Caco-2 (cell line): ENCODE measurements at regions not wholly inside any gene's neighbourhood (a gene's known extent, or its start where the extent isn't known, plus 50 kb on each side); places are given as distances from the start of the nearest gene placed in this dataset.

Experiments
- BruUV-seq: library from RNA; stranded (reverse); fragments of 400-500 nt; replicated peaks from 2 replicates; lab custom pipeline; 2021; lab: Mats Ljungman, UMichigan
- CTCF ChIA-PET: fragments of 300-600 bp; sonication (Branson Sonifier 250); formaldehyde crosslinking; loops from one replicate; lab custom pipeline; 2022; ENCODE audit warnings: antibody characterized with exemption; lab: Charles Lee
- POLR2A ChIA-PET: fragments of 300-600 bp; sonication (Branson Sonifier 250); formaldehyde crosslinking; loops from one replicate; lab custom pipeline; 2022; ENCODE audit warnings: antibody characterized with exemption; lab: Charles Lee
- DNase-seq, 2 experiments: peaks; one replicate each; pipeline versions ENCODE4 v3.0.0 to v3.0.0-alpha.2; 2020 to 2022
- H3K27me3 ChIP-seq: replicated peaks from 2 replicates; pipeline ENCODE4 v1.6.0; 2011; ENCODE audit warnings: low read length; ENCODE audit not compliant: control insufficient read depth, insufficient read depth
- H3K36me3 ChIP-seq: 2 replicates; pipeline ENCODE4 v1.5.1; 2011; ENCODE audit warnings: low read length; ENCODE audit not compliant: control insufficient read depth, insufficient read depth
- H3K4me1 ChIP-seq: fragments of 250-450 bp; sonication (Bioruptor Pico); 2 replicates; pipeline ENCODE4 v1.5.1; 2020; ENCODE audit warnings: mild to moderate bottlenecking
- H3K4me3 ChIP-seq: 2 replicates; pipeline ENCODE4 v1.5.1; 2011; ENCODE audit warnings: low read depth, mild to moderate bottlenecking, control low read depth, low read length
- H3K9me3 ChIP-seq: fragments of 250-450 bp; sonication (Bioruptor Pico); 2 replicates; pipeline ENCODE4 v1.5.1; 2020; ENCODE audit warnings: mild to moderate bottlenecking, moderate library complexity
- H3K27ac Mint-ChIP-seq: one replicate; pipeline ENCODE4 v1.8.0; 2022; ENCODE audit warnings: mixed read lengths; ENCODE audit not compliant: unreplicated experiment
- H3K27me3 Mint-ChIP-seq: one replicate; pipeline ENCODE4 v1.8.0; 2022; ENCODE audit warnings: mixed read lengths; ENCODE audit not compliant: insufficient read depth, unreplicated experiment
- H3K36me3 Mint-ChIP-seq: one replicate; pipeline ENCODE4 v1.8.0; 2022; ENCODE audit warnings: mild to moderate bottlenecking, mixed read lengths; ENCODE audit not compliant: insufficient read depth, unreplicated experiment
- H3K4me1 Mint-ChIP-seq: one replicate; pipeline ENCODE4 v1.8.0; 2022; ENCODE audit warnings: low read depth, mixed read lengths; ENCODE audit not compliant: unreplicated experiment
- H3K4me3 Mint-ChIP-seq: one replicate; pipeline ENCODE4 v1.8.0; 2022; ENCODE audit warnings: mild to moderate bottlenecking, moderate library complexity, mixed read lengths; ENCODE audit not compliant: unreplicated experiment
- H3K9me3 Mint-ChIP-seq: one replicate; pipeline ENCODE4 v1.8.0; 2022; ENCODE audit warnings: mixed read lengths; ENCODE audit not compliant: unreplicated experiment
- CTCF ChIP-seq, 2 experiments: fragments of 200-600 bp in 1 of 2; IDR thresholded peaks; 1 replicate in 1 of 2; 2 replicates in 1 of 2; pipeline versions ENCODE4 v1.5.1 to v1.8.0; 2011 to 2022; ENCODE audit warnings: antibody characterized with exemption in 1 of 2, control low read depth in 1 of 2, inconsistent platforms in 1 of 2, low read depth in 1 of 2, low read length in 1 of 2, mild to moderate bottlenecking in 1 of 2, moderate library complexity in 1 of 2; ENCODE audit not compliant: insufficient read depth in 1 of 2, severe bottlenecking in 1 of 2, unreplicated experiment in 1 of 2
- intact Hi-C: fragments of 100-400 bp; cut with micrococcal nuclease; formaldehyde crosslinking; loops from one replicate; pipeline ENCODE4 v1.10.0; 2022; ENCODE audit not compliant: unreplicated experiment

DNA sequence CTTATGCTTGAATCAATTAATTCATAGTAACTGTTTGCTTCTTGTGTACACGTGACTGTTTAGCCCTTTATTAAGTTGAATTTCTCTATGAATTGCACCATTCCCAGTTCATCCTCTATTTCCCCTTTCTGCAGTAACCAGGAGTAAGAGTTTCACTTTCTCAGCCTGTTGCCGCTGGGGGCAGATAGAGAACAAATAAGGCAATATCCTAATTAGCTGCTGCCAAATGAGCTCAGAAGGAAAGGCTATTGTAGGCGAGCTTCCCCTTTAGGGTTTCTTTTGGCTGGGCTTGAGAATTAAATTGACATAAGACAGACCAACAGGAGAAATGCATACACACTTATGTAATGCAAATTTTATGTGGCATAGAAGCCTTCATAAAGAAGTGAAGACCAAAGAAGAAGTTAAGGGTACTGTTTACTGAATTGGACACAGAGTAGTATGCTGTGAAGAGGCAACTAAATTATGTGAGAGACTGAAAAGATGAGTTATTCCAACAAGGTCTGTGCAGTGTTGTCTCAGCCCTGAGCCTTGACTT lies 1594.7 kb downstream of the TECRL start:
- no peak overlapping the region for H3K27ac Mint-ChIP-seq
- H3K27me3 Mint-ChIP-seq, result no peaks in the 10 kb centered on the region
- DNase-seq, result no peak
- no peaks in the 10 kb centered on the region for H3K9me3 Mint-ChIP-seq
- Histone ChIP-seq H3K4me1 (no peaks in the 10 kb centered on the region), H3K9me3 (no peaks in the 10 kb centered on the region), H3K27me3 (no peaks in the 10 kb centered on the region), H3K36me3 (no peaks in the 10 kb centered on the region), H3K4me3 (no peak overlapping the region)
- CTCF ChIA-PET, result no interaction called here
- no TSS peak for BruUV-seq
- no peak overlapping the region for H3K4me3 Mint-ChIP-seq
- no peak for TF ChIP-seq CTCF (IDR thresholded peaks at IDR 0.05; ENCODE audit: insufficient read depth in 1 of 2, low read depth in 1 of 2, low read length in 1 of 2, severe bottlenecking in 1 of 2, unreplicated experiment in 1 of 2)
- POLR2A ChIA-PET, result no interaction called here
- no peaks in the 10 kb centered on the region for H3K36me3 Mint-ChIP-seq
- intact Hi-C loops, result no loop called here
- no peaks in the 10 kb centered on the region for H3K4me1 Mint-ChIP-seq

GRCh38 chr4:62806816-62807215 lies 1602.4 kb downstream of the TECRL start:
- TF ChIP-seq CTCF (IDR thresholded peaks at IDR 0.05; ENCODE audit: insufficient read depth in 1 of 2, low read depth in 1 of 2, low read length in 1 of 2, severe bottlenecking in 1 of 2, unreplicated experiment in 1 of 2), result no peak
- Histone ChIP-seq H3K4me3 (no peak overlapping the region), H3K9me3 (no peaks in the 10 kb centered on the region), H3K4me1 (no peaks in the 10 kb centered on the region), H3K36me3 (no peaks in the 10 kb centered on the region), H3K27me3 (no peaks in the 10 kb centered on the region)
- peak in 1 of 2 experiments; percentile 27 for DNase-seq
- H3K36me3 Mint-ChIP-seq, result no peaks in the 10 kb centered on the region
- H3K27me3 Mint-ChIP-seq, result no peaks in the 10 kb centered on the region
- CTCF ChIA-PET, result no interaction called here
- H3K9me3 Mint-ChIP-seq, result no peaks in the 10 kb centered on the region
- H3K27ac Mint-ChIP-seq, result no peak overlapping the region
- BruUV-seq, result no TSS peak
- POLR2A ChIA-PET, result no interaction called here
- intact Hi-C loops, result no loop called here
- no peak overlapping the region for H3K4me3 Mint-ChIP-seq
- H3K4me1 Mint-ChIP-seq, result no peaks in the 10 kb centered on the region

GRCh38 chr4:62804075-62804474 lies 1603.9 kb downstream of the ADGRL3 start:
- ChIA-PET POLR2A (no interaction called here), CTCF (no interaction called here)
- Histone ChIP-seq H3K4me3 (no peak overlapping the region), H3K4me1 (no peaks in the 10 kb centered on the region), H3K9me3 (no peaks in the 10 kb centered on the region), H3K27me3 (no peaks in the 10 kb centered on the region), H3K36me3 (no peaks in the 10 kb centered on the region)
- no peak for TF ChIP-seq CTCF (IDR thresholded peaks at IDR 0.05; ENCODE audit: insufficient read depth in 1 of 2, low read depth in 1 of 2, low read length in 1 of 2, severe bottlenecking in 1 of 2, unreplicated experiment in 1 of 2)
- intact Hi-C loops, result no loop called here
- no peaks in the 10 kb centered on the region for H3K36me3 Mint-ChIP-seq
- peak in 1 of 2 experiments; percentile 3 for DNase-seq
- H3K27me3 Mint-ChIP-seq, result no peaks in the 10 kb centered on the region
- H3K9me3 Mint-ChIP-seq, result no peaks in the 10 kb centered on the region
- H3K4me3 Mint-ChIP-seq, result no peak overlapping the region
- H3K4me1 Mint-ChIP-seq, result no peaks in the 10 kb centered on the region
- no TSS peak for BruUV-seq
- H3K27ac Mint-ChIP-seq, result no peak overlapping the region
